PC-9 (cell line): ENCODE measurements at regions not wholly inside any gene's neighbourhood (a gene's known extent, or its start where the extent isn't known, plus 50 kb on each side); places are given as distances from the start of the nearest gene placed in this dataset.

Source experiments
- CTCF ChIP-seq: fragments of 200-600 bp; sonication (generic); conservative IDR thresholded peaks from 2 replicates; pipeline ENCODE4 v1.6.1; 2017; ENCODE audit warnings: mixed run types, antibody characterized with exemption, mild to moderate bottlenecking, moderate library complexity
- EZH2 ChIP-seq: fragments of 200-600 bp; sonication (generic); IDR thresholded peaks from 2 replicates; pipeline ENCODE4 v1.8.0; 2017; ENCODE audit warnings: antibody characterized with exemption, low read depth

GRCh38 chr1:192066202-192066601, 92.1 kb upstream of the RGS18 start:
- no peak for TF ChIP-seq CTCF
- no peak for TF ChIP-seq EZH2
